HCT116 (cell line): ENCODE measurements at regions not wholly inside any gene's neighbourhood (a gene's known extent, or its start where the extent isn't known, plus 50 kb on each side); places are given as distances from the start of the nearest gene placed in this dataset.

ENCODE experiments used
- ATAC-seq: fragments of 200-7000 bp; cut with Tn5 transposase; 2 replicates; pipeline ENCODE4 v1.9.1; 2020; ENCODE audit warnings: mild to moderate bottlenecking, moderate library complexity
- BruUV-seq: library from RNA; stranded (reverse); fragments of 400-500 nt; replicated peaks from 2 replicates; lab custom pipeline; 2021; lab: Mats Ljungman, UMichigan
- CTCF ChIA-PET: fragments of 300-600 bp; sonication (Branson Sonifier 250); formaldehyde crosslinking; loops from one replicate; lab custom pipeline; 2021; ENCODE audit warnings: antibody characterized with exemption; lab: Charles Lee
- POLR2A ChIA-PET: fragments of 300-600, 350-600 bp; sonication (Branson Sonifier 250); formaldehyde crosslinking; loops from one replicate; lab custom pipeline; 2021; ENCODE audit warnings: antibody characterized with exemption; lab: Charles Lee
- RAD21 ChIA-PET, 2 experiments: fragments of 300-600 bp; sonication (Branson Sonifier 250); formaldehyde crosslinking; loops; one replicate each; lab custom pipeline; 2023; ENCODE audit warnings: low total read pairs in 2 of 2; ENCODE audit not compliant: uncharacterized antibody in 2 of 2, unreplicated experiment in 2 of 2, low non-redundant PET in 1 of 2; lab: Charles Lee
- DNase-seq: peaks from one replicate; pipeline ENCODE4 v3.0.0-alpha.2; 2010; ENCODE audit warnings: low read depth, low spot score
- H2AFZ ChIP-seq: fragments of 200-600 bp; shearing (Covaris generic), sonication (generic); 2 replicates; pipeline ENCODE4 v1.6.1; 2017; ENCODE audit warnings: low read depth, mixed run types, mixed read lengths, antibody characterized with exemption, low read length; ENCODE audit not compliant: poor library complexity, severe bottlenecking
- H3K27ac ChIP-seq: 2 replicates; pipeline ENCODE4 v1.5.1; 2012; ENCODE audit warnings: low read depth, low read length
- H3K27me3 ChIP-seq: fragments of 200-600 bp; sonication (generic); 2 replicates; pipeline ENCODE4 v1.6.1; 2016; ENCODE audit warnings: mixed run types, low read length, mixed read lengths; ENCODE audit not compliant: insufficient read depth
- H3K36me3 ChIP-seq, 2 experiments: fragments of 200-500 bp in 1 of 2; fragments of 200-600 bp in 1 of 2; sonication (Bioruptor generic) in 1 of 2; sonication (generic) in 1 of 2; 2 replicates each; pipeline versions ENCODE4 v1.5.1 to v1.6.1; 2014 to 2016; ENCODE audit warnings: low read length in 2 of 2, inconsistent platforms in 1 of 2, mixed read lengths in 1 of 2, mixed run types in 1 of 2; ENCODE audit not compliant: insufficient read depth in 2 of 2, control insufficient read depth in 1 of 2
- H3K4me1 ChIP-seq, 2 experiments: fragments of 200-600 bp in 1 of 2; sonication (generic) in 1 of 2; 2 replicates each; pipeline versions ENCODE4 v1.5.1 to v1.6.1; 2012 to 2017; ENCODE audit warnings: low read length in 2 of 2, inconsistent platforms in 1 of 2, mild to moderate bottlenecking in 1 of 2, mixed read lengths in 1 of 2, mixed run types in 1 of 2, moderate library complexity in 1 of 2; ENCODE audit not compliant: insufficient read depth in 2 of 2, control insufficient read depth in 1 of 2
- H3K4me2 ChIP-seq: fragments of 200-600 bp; sonication (generic); 2 replicates; pipeline ENCODE4 v1.6.1; 2017; ENCODE audit warnings: mixed run types, low read length, mixed read lengths
- H3K4me3 ChIP-seq, 2 experiments: fragments of 200-600 bp in 1 of 2; sonication (generic) in 1 of 2; replicated peaks in 1 of 2; 2 replicates each; pipeline ENCODE4 v1.5.1; 2011 to 2016; ENCODE audit warnings: low read length in 2 of 2, control low read depth in 1 of 2, low read depth in 1 of 2, mild to moderate bottlenecking in 1 of 2, mixed read lengths in 1 of 2, mixed run types in 1 of 2
- H3K79me2 ChIP-seq: fragments of 200-600 bp; sonication (generic); 2 replicates; pipeline ENCODE4 v1.6.1; 2017; ENCODE audit warnings: mild to moderate bottlenecking, mixed run types, low read length, moderate library complexity, mixed read lengths; ENCODE audit not compliant: insufficient read depth
- H3K9ac ChIP-seq: fragments of 200-600 bp; sonication (generic); 2 replicates; pipeline ENCODE4 v1.6.1; 2016; ENCODE audit warnings: low read length, mixed read lengths
- H3K9me2 ChIP-seq: fragments of 200-600 bp; sonication (generic), shearing (Covaris generic); 2 replicates; pipeline ENCODE4 v1.6.1; 2017; ENCODE audit warnings: mixed run types, mild to moderate bottlenecking, moderate library complexity; ENCODE audit not compliant: insufficient read depth
- H3K9me3 ChIP-seq, 2 experiments: fragments of 200-500 bp in 1 of 2; fragments of 200-600 bp in 1 of 2; sonication (Bioruptor generic) in 1 of 2; sonication (generic) in 1 of 2; 2 replicates each; pipeline ENCODE4 v1.6.1; 2014 to 2017; ENCODE audit warnings: low read length in 2 of 2, mixed read lengths in 2 of 2, inconsistent platforms in 1 of 2, low read depth in 1 of 2, mild to moderate bottlenecking in 1 of 2, mixed run types in 1 of 2, moderate library complexity in 1 of 2; ENCODE audit not compliant: control insufficient read depth in 1 of 2, insufficient read depth in 1 of 2
- H4K20me1 ChIP-seq: fragments of 200-600 bp; sonication (generic), shearing (Covaris generic); 2 replicates; pipeline ENCODE4 v1.6.1; 2017; ENCODE audit warnings: mixed run types, mild to moderate bottlenecking, moderate library complexity; ENCODE audit not compliant: insufficient read depth
- CBX3 ChIP-seq: IDR thresholded peaks from 2 replicates; pipeline ENCODE4 v1.6.1; 2012; ENCODE audit warnings: low read depth
- CEBPB ChIP-seq: IDR thresholded peaks from 2 replicates; pipeline ENCODE4 v1.6.1; 2012; ENCODE audit warnings: low read depth
- EGR1 ChIP-seq: IDR thresholded peaks from 2 replicates; pipeline ENCODE4 v1.6.1; 2012; ENCODE audit warnings: low read depth
- ELF1 ChIP-seq: IDR thresholded peaks from 2 replicates; pipeline ENCODE4 v1.6.1; 2012; ENCODE audit warnings: low read depth, borderline replicate concordance
- EZH2 ChIP-seq: fragments of 200-600 bp; sonication (generic); IDR thresholded peaks from 2 replicates; pipeline ENCODE4 v1.6.1; 2017; ENCODE audit warnings: antibody characterized with exemption, mixed run types
- EZH2phosphoT487 ChIP-seq: fragments of 200-600 bp; IDR thresholded peaks from 2 replicates; pipeline ENCODE4 v1.6.1; 2018; ENCODE audit warnings: antibody characterized with exemption, borderline replicate concordance
- FOSL1 ChIP-seq: IDR thresholded peaks from 2 replicates; pipeline ENCODE4 v1.6.1; 2012; ENCODE audit warnings: low read depth
- JUND ChIP-seq: IDR thresholded peaks from 2 replicates; pipeline ENCODE4 v1.6.1; 2012
- MAX ChIP-seq: IDR thresholded peaks from 2 replicates; pipeline ENCODE4 v1.6.1; 2012
- POLR2AphosphoS5 ChIP-seq: IDR thresholded peaks from 2 replicates; pipeline ENCODE4 v1.6.1; 2011; ENCODE audit warnings: mild to moderate bottlenecking, low read depth, low read length, moderate library complexity
- REST ChIP-seq: IDR thresholded peaks from 2 replicates; pipeline ENCODE4 v1.6.1; 2012; ENCODE audit warnings: low read depth
- SIN3A ChIP-seq: IDR thresholded peaks from 2 replicates; pipeline ENCODE4 v1.6.1; 2012; ENCODE audit warnings: low read depth
- SP1 ChIP-seq: IDR thresholded peaks from 2 replicates; pipeline ENCODE4 v1.6.1; 2012; ENCODE audit warnings: low read depth
- SRF ChIP-seq: IDR thresholded peaks from 2 replicates; pipeline ENCODE4 v1.6.1; 2012; ENCODE audit warnings: low read depth
- YY1 ChIP-seq: IDR thresholded peaks from 2 replicates; pipeline ENCODE4 v1.6.1; 2011; ENCODE audit warnings: low read length, low read depth, moderate library complexity, mild to moderate bottlenecking; ENCODE audit not compliant: insufficient replicate concordance; ENCODE audit errors: extremely low read depth
- ZBTB33 ChIP-seq: IDR thresholded peaks from 2 replicates; pipeline ENCODE4 v1.6.1; 2011; ENCODE audit warnings: mild to moderate bottlenecking, low read length, moderate library complexity; ENCODE audit not compliant: insufficient replicate concordance; ENCODE audit errors: extremely low read depth
- ZFX ChIP-seq: fragments of 450-650 bp; IDR thresholded peaks from 2 replicates; pipeline ENCODE4 v1.6.1; 2017
- ZNF274 ChIP-seq: fragments of 200-500 bp; sonication (Bioruptor generic); IDR thresholded peaks from 2 replicates; pipeline ENCODE4 v1.6.1; 2014; ENCODE audit warnings: mild to moderate bottlenecking, low read depth, low read length, inconsistent platforms
- intact Hi-C: fragments of 100-400 bp; cut with micrococcal nuclease; formaldehyde crosslinking; loops from 2 replicates; pipeline ENCODE4 v1.10.0; 2022

GRCh38 chr2:217033186-217033585 is 173.3 kb upstream of the TNP1 start:
- H4K20me1 ChIP-seq = no peaks in the 10 kb centered on the region; the same call in 1 of the 2 replicates
- BruUV-seq = no TSS peak
- H3K9ac ChIP-seq = no peak overlapping the region
- ChIA-PET POLR2A (no interaction called here), CTCF (no interaction called here), RAD21 (no interaction called here)
- DNase-seq (no peak), ATAC-seq (no peak)
- H2AFZ ChIP-seq = no peak overlapping the region
- H3K4me2 ChIP-seq = no peak overlapping the region
- peaks cover 85% of the 10 kb centered on the region for H3K27me3 ChIP-seq
- no peaks in the 10 kb centered on the region for H3K79me2 ChIP-seq
- H3K9me3 ChIP-seq = no peaks in the 10 kb centered on the region
- intact Hi-C loops = no loop called here
- H3K4me3 ChIP-seq = no peak overlapping the region
- no peaks in the 10 kb centered on the region for H3K36me3 ChIP-seq
- no peaks in the 10 kb centered on the region for H3K9me2 ChIP-seq
- no peak overlapping the region for H3K27ac ChIP-seq
- TF ChIP-seq CBX3 = no peak
- no peak for TF ChIP-seq MAX
- TF ChIP-seq SP1 = no peak
- no peak for TF ChIP-seq ZFX
- no peak for TF ChIP-seq EZH2
- TF ChIP-seq JUND = no peak
- no peak for TF ChIP-seq FOSL1
- no peak for TF ChIP-seq REST
- no peak for TF ChIP-seq YY1
- no peak for TF ChIP-seq SIN3A
- no peak for TF ChIP-seq ELF1
- no peak for TF ChIP-seq ZNF274
- no peak for TF ChIP-seq EZH2phosphoT487
- TF ChIP-seq CEBPB = no peak
- no peak for TF ChIP-seq EGR1
- no peak for TF ChIP-seq ZBTB33
- TF ChIP-seq SRF = no peak
- no peak for TF ChIP-seq POLR2AphosphoS5
- TF ChIP-seq, all 23 proteins: peak for 0
- H3K4me1 ChIP-seq = no peaks in the 10 kb centered on the region
